Activated CD8-positive, alpha-beta memory T cell treated with anti-CD3 and anti-CD28 coated beads for 24 hours (primary cell): ENCODE measurements at regions not wholly inside any gene's neighbourhood (a gene's known extent, or its start where the extent isn't known, plus 50 kb on each side); places are given as distances from the start of the nearest gene placed in this dataset.
"Not testable (repeated sequence)": the region's sequence is repeated elsewhere in the genome, so short reads cannot be mapped to it uniquely, and the experiment has no call there.

Experiments
- DNase-seq: peaks from one replicate; pipeline ENCODE4 v3.0.0-alpha.2; 2020

DNA sequence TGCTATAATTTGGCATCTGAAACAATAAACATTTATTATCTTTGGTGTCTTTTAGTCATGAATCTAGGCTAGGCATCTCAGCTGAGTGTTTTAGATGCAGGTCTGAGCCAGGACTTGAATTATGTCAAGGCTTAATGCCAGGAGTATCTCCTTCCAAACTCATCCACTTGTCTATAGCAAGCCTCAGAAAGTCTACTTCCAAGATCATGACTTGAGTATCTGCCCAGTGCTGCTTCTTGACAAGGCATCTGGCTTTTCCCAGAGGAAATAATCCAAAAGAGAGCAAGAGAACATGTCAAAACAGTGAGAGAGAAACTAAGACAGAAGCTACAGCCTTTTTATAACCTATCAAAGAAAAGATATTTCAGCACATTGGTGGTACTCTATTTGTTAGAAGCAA, 1052.1 kb upstream of the PCDH10 start:
- DNase-seq: no peak

- DNase-seq: no peak
These were observed 1047.6 kb upstream of the PCDH10 start for GRCh38 chr4:132101526-132101925.

DNA sequence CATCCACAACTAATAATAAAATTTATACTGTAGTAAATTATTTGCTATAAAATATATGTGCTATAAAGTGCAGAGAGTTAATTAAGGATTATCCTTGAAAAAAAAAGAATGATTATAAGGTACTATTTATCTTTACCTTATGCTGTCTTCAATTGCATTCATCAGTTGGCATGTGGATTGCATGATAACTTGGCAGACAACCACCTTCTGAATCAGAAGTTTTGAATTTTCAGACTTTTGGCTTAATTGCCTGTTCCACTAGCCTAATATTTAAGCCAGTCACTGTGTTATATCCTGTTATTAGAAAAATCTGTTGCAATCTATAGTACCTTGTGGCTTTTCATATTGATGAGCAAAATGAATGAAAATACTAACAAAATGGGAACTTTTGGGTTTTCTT, 1040.3 kb upstream of the PCDH10 start:
- DNase-seq: no peak

- DNase-seq: no peak
These were observed 1034.2 kb upstream of the PCDH10 start for GRCh38 chr4:132114885-132115284.

DNA sequence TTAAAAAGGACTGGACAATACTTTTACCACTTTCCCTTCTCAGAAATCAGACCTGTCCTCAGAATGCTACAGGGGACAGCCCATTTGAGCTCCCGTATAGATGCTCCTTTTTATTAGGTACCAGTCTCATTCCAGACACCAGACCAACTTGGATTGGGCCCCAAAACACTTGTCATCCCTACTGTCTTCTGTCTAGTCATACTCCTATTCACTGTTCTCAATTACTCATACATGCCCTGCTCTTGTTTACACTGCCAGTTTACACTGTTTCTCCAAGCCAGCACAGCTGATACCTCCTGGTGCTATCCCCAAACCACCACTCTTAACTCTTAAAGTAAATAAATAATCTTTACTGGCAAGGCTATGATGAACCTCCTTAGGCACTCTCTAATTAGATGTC, 1026.4 kb upstream of the PCDH10 start:
- DNase-seq: not testable (repeated sequence)

GRCh38 chr4:132123870-132124623, 1025.0 kb upstream of the PCDH10 start:
- DNase-seq: no peak

DNA sequence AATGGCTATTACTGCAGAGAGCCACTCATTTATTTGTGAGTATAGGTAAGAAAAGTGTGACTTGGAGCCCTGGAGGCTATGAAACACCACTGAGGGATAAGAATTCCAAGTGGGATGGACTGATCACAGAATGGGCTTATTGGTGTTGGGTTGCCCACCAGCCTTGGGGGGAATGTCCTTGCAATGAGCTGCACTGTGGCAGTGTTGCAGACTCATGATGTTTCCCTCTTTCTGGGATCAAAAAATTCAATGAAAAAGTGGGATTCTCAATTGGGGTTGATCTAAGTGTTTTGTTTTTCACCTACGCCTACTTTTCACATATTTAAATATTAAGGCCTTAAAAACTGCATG, 1024.5 kb upstream of the PCDH10 start:
- no peak for DNase-seq

GRCh38 chr4:132125131-132125530, 1024.0 kb upstream of the PCDH10 start:
- DNase-seq: no peak

- no peak for DNase-seq
These were observed 1016.7 kb upstream of the PCDH10 start for GRCh38 chr4:132132433-132132832.

- no peak for DNase-seq
These were observed 979.4 kb upstream of the PCDH10 start for GRCh38 chr4:132169660-132170059.

DNA sequence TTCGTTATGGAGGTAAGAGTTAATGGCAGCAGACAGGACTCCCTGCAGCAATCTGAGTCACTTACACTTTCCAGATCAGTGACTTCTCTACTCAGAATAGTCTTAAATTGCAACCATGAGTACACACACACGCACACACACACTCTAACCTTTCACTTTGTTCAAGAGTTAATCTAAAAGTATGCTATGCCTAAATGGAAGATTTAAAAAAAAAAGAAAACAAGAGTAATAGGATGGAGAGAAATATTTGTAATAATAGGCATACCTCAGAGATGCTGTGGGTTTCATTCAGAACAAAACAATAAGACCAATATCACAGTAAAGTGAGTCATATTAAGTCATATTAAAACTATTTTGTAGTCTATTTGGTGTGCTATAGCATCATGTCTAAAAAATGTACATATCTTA, 969.1 kb upstream of the PCDH10 start:
- DNase-seq: no peak

- no peak for DNase-seq
These were observed 953.9 kb upstream of the PCDH10 start for GRCh38 chr4:132195176-132195575.

DNA sequence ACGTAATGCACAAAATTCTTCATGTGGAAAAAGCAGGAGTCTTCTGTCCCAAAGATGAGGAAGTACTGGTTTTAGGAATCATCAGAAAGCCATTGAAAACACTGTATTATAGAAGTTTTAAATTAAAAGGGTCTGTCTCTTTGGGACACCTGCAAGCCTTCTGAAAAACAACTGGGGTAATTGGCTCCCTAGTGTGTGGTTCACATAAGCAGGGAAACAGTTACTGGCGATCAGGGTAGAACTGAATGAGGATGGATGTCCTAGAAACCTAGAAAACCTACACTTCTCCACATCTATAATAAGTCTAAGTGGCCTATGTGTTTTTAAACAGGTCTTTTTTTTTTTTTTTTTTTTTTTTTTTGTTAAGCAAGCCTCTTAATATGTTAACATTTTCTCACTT, 945.5 kb upstream of the PCDH10 start:
- DNase-seq: no peak

DNA sequence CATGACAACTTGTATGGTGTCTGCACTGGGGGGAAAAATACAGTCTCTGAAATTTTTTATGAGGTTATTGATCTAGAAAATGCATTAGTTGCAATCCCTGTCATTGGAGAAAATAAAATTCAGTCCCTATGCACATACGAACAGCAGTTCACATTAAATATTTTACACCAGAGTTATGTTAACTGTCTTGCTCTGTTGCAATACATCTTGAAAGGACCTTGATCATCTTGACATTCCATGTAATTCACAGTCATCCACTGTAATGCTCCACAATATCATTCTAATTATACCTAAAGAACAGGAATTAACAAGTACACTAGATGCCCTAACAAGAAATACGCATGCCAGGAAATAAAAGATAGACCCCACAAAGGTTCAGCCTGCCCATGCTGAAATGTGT, 934.6 kb upstream of the PCDH10 start:
- no peak for DNase-seq

DNA sequence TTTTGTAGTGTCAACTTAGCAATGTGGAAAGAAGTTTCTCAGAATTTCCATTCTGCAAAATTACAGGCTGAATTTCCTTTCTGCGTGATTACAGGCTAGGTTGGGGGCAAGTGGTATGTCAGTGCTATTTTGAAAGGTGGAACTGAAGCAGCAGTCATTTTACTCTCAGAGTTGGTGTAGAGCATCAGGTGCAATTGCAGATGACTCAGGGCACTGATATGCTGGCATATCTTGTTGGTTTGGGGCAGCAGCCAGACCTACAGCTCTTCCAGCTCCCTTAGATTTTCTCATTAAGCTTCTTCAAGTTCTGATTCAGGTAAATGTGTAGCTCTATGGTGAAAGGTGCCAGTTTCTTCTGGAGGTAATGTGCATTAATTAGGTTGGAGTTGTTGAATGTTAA, 930.7 kb upstream of the PCDH10 start:
- no peak for DNase-seq

DNA sequence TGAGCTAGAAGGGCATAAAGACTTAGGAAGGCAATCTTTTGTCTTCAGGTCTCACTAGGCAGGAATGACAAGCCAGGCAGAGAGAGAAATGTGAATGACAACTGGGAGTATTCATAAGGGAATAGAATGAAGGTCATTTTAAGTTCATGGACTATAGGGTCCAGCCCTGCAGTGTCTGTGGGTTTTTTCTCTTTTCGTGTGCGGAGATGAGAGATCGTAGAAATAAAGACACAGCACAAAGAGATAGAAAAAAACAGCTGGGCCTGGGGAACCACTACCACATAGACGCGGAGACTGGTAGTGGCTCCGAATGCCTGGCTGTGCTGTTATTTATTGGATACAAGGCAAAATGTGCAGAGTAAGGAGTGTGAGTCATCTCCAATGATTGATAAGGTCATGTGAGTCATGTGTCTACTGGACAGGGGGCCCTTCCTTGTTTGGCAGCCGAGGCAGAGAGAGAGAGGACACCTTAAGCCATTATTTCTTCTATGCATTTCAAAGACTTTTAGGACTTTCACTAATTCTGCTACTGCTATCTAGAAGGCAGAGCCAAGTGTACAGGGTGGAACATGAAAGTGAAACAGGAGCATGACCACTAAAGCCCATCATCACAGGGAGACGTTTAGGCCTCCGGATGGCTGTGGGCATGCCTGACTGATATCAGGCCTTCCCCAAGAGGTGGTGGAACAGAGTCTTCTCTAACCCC, 921.8 kb upstream of the PCDH10 start:
- no peak for DNase-seq

DNA sequence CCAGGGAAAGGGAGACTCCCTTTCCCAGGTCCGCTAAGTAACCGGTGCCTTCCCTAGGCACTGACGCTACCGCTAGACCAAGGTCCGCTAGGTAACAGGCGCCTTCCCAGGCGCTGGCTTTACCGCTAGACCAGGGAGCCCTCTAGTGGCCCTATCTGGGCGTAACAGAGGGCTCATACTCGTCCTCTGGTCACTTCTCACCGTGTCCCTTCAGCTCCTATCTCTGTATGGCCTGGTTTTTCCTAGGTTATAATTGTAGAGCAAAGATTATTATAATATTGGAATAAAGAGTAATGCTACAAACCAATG, 921.3 kb upstream of the PCDH10 start:
- not testable (repeated sequence) for DNase-seq

DNA sequence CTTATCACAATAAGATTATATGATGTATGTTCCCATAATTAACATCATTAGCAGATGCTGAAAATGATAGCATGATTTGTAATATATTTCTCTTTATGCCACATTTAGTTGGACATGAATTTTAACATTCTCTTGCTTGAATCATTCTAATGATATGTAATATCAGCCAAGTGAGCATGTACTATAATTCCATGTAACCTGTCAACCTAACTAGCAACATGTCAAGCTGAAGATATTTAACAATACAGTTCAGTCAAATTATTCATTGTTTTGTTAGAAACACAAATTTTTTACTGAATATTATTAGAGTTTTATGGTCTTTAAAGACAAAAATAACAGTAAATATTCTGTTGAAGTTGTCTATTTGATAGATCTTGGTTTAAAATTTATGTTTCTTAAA, 920.4 kb upstream of the PCDH10 start:
- no peak for DNase-seq

- DNase-seq: no peak
These were observed 919.1 kb upstream of the PCDH10 start for GRCh38 chr4:132230025-132230424.

GRCh38 chr4:132238697-132239096, 910.4 kb upstream of the PCDH10 start:
- DNase-seq: no peak

DNA sequence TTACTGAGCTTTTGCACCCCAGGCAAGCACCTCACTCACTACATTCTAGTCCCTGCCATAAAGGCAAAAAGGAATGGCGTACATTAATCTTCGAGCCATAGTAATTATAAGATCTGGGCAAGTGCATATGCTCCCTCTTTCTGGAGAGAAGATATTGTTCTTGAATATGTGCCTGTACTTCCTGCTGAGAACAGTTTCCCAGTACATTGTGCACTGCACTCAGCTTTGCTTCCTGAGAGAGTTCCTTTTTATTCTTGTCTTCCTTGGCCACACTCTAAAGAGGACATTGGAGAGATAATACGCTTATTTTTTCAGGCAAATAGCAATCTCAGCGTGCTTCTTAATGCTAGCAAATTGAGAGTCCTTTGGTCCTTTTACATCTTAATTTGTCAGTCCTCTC, 909.0 kb upstream of the PCDH10 start:
- no peak for DNase-seq

GRCh38 chr4:132245319-132245718, 903.8 kb upstream of the PCDH10 start:
- DNase-seq: no peak

DNA sequence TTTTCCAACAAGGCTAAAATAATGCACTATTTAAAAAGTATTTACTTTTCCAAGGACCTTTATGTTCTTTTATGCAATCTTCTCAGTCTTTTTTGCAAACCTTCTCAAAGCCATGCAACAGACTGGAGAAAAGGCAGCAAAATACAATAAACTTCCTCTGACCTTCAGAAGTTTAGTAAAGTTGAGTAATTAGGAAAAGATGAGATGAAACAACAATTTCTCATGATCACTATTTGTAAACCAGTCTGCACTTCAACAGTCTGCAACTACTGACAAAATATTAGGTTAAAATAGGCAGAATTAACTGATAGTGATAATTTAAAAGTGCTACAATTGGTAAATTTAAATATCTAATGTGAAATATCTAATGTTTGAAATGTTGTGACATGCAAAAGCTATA, 884.9 kb upstream of the PCDH10 start:
- DNase-seq: no peak

DNA sequence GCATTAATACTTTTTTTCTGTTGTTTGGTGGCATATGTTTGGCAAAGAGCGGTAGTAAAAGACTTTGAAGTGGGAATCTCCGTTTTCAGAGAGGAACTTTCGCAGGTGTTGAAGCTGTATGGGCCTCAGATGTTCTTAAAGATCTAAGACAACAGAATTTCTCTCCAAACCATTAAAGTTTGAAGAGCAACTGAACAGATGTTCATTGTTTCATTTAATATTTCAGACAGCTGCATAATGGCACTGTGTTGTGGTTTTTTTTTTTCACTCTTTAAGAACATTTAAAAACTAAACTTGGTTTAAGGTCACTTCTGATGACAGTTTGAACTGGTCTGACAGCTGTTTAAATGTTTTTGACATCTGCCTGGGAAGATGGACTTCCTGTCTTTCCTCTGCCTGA, 882.7 kb upstream of the PCDH10 start:
- DNase-seq: no peak

DNA sequence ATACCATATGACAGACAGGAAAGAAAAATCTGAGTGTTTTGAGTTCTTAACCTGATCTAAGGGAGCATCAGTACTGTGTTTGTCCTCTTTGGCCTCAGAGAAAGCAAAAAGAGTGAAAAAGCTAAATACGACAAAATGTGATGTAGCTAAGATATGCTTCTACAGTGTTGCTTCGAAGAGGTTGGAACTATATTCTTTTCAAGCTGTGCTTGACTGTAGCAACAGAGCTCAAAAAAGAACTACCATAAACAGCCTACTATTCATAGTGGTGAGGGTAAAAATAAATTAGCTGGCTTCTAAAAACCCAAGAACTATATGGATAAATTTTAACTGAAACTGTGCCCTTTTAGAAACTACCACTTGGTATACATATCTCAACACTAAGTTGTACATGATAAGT, 881.8 kb upstream of the PCDH10 start:
- no peak for DNase-seq
